Tongue (tissue), 1 donor: ENCODE measurements at regions not wholly inside any gene's neighbourhood (a gene's known extent, or its start where the extent isn't known, plus 50 kb on each side); places are given as distances from the start of the nearest gene placed in this dataset.
A peak's percentile ranks its signal among the peaks of the same experiment; 100 is the strongest.
"Not testable (repeated sequence)": the region's sequence is repeated elsewhere in the genome, so short reads cannot be mapped to it uniquely, and the experiment has no call there.

ENCODE experiments used
- DNase-seq: peaks from one replicate; pipeline ENCODE4 v3.0.0-alpha.2; 2015

- DNase-seq = no peak
Observed at GRCh38 chr13:56528040-56528790, 612.5 kb upstream of the PRR20A start.

- no peak for DNase-seq
Observed at GRCh38 chr13:56530096-56530495, 610.6 kb upstream of the PRR20A start.

GRCh38 chr13:56547921-56548320, 592.8 kb upstream of the PRR20A start:
- DNase-seq = not testable (repeated sequence)

GRCh38 chr13:56558698-56559320, 581.9 kb upstream of the PRR20A start:
- no peak for DNase-seq

- peak; percentile 2 for DNase-seq
Observed at GRCh38 chr13:56561327-56561726, 579.4 kb upstream of the PRR20A start.

GRCh38 chr13:56563663-56564062, 577.1 kb upstream of the PRR20A start:
- no peak for DNase-seq

- DNase-seq = no peak
Observed at GRCh38 chr13:56586976-56587375, 553.7 kb upstream of the PRR20A start.

- DNase-seq = no peak
Observed at GRCh38 chr13:56615572-56615971, 525.1 kb upstream of the PRR20A start.

GRCh38 chr13:56622840-56623239, 517.9 kb upstream of the PRR20A start:
- no peak for DNase-seq

- not testable (repeated sequence) for DNase-seq
Observed at GRCh38 chr13:56628886-56629285, 511.8 kb upstream of the PRR20A start.

- not testable (repeated sequence) for DNase-seq
Observed at GRCh38 chr13:56631060-56631459, 509.7 kb upstream of the PRR20A start.

- no peak for DNase-seq
Observed at GRCh38 chr13:56653043-56653442, 487.7 kb upstream of the PRR20A start.

GRCh38 chr13:56659041-56659471, 481.7 kb upstream of the PRR20A start:
- DNase-seq = no peak

GRCh38 chr13:56670563-56670962, 470.2 kb upstream of the PRR20A start:
- no peak for DNase-seq

GRCh38 chr13:56681404-56681803, 459.3 kb upstream of the PRR20A start:
- DNase-seq = no peak

- peak; percentile 5 for DNase-seq
Observed at GRCh38 chr13:56687131-56687530, 453.6 kb upstream of the PRR20A start.

GRCh38 chr13:56697011-56697410, 443.7 kb upstream of the PRR20A start:
- no peak for DNase-seq

- no peak for DNase-seq
Observed at GRCh38 chr13:56700324-56700723, 440.4 kb upstream of the PRR20A start.

GRCh38 chr13:56706485-56706884, 434.2 kb upstream of the PRR20A start:
- no peak for DNase-seq

- DNase-seq = no peak
Observed at GRCh38 chr13:56713656-56714055, 427.1 kb upstream of the PRR20A start.

GRCh38 chr13:56718791-56719190, 421.9 kb upstream of the PRR20A start:
- DNase-seq = no peak

GRCh38 chr13:56720841-56721240, 419.9 kb upstream of the PRR20A start:
- DNase-seq = peak; percentile 2

GRCh38 chr13:56735537-56735942, 405.2 kb upstream of the PRR20A start:
- DNase-seq = no peak

GRCh38 chr13:56736966-56737365, 403.8 kb upstream of the PRR20A start:
- no peak for DNase-seq
